Mesothelial cell of epicardium (in vitro differentiated cells): ENCODE measurements at regions not wholly inside any gene's neighbourhood (a gene's known extent, or its start where the extent isn't known, plus 50 kb on each side); places are given as distances from the start of the nearest gene placed in this dataset.
A peak's percentile ranks its signal among the peaks of the same experiment; 100 is the strongest.

Experiments used
- DNase-seq, 2 experiments: peaks; one replicate each; pipeline ENCODE4 v3.0.0; 2021; ENCODE audit warnings: low spot score in 2 of 2; ENCODE audit not compliant: unreplicated experiment in 2 of 2
- H3K27ac Mint-ChIP-seq: 2 replicates; pipeline ENCODE4 v1.8.0; 2021; ENCODE audit warnings: mixed read lengths
- H3K27me3 Mint-ChIP-seq: 2 replicates; pipeline ENCODE4 v1.8.0; 2021; ENCODE audit warnings: low read depth, mixed read lengths
- H3K36me3 Mint-ChIP-seq: 2 replicates; pipeline ENCODE4 v1.8.0; 2021; ENCODE audit warnings: mixed read lengths
- H3K4me1 Mint-ChIP-seq: 2 replicates; pipeline ENCODE4 v1.8.0; 2021; ENCODE audit warnings: mixed read lengths
- H3K4me3 Mint-ChIP-seq: 2 replicates; pipeline ENCODE4 v1.8.0; 2021; ENCODE audit warnings: mild to moderate bottlenecking, moderate library complexity, mixed read lengths
- H3K9me3 Mint-ChIP-seq: 2 replicates; pipeline ENCODE4 v1.8.0; 2021; ENCODE audit warnings: mixed read lengths
- TF ChIP-seq, protein P1 (sequence below): fragments of 200-600 bp; sonication (generic); IDR thresholded peaks from one replicate; pipeline ENCODE4 v1.5.0; 2021; ENCODE audit warnings: antibody characterized with exemption; ENCODE audit not compliant: unreplicated experiment

DNA sequence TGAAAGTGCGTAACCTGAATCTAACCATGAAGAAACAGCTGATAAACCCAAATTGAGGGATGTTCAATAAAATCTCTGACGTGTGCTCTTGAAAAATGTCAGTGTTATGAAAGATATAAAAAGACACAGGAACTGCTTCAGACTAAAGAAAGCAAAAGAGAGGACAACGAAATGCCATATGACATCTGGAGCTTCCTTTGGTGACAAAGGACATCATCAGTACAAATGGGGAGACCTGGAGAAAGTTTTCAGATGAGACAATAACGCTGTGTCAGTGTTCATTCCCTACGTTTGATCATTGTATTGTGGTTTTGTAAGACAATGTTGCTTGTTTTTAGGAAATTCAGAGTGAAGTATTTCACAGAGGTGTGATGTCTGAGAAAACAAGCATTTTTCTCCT, 125.9 kb upstream of the MAP1LC3B2 start:
- H3K27ac Mint-ChIP-seq = peak overlapping the region; percentile 78
- no peaks in the 10 kb centered on the region for H3K27me3 Mint-ChIP-seq
- peaks cover 40% of the 10 kb centered on the region for H3K4me1 Mint-ChIP-seq
- no peaks in the 10 kb centered on the region for H3K9me3 Mint-ChIP-seq
- no peak for DNase-seq
- no peaks in the 10 kb centered on the region for H3K36me3 Mint-ChIP-seq
- no peak overlapping the region for H3K4me3 Mint-ChIP-seq
- TF ChIP-seq, protein P1, sequence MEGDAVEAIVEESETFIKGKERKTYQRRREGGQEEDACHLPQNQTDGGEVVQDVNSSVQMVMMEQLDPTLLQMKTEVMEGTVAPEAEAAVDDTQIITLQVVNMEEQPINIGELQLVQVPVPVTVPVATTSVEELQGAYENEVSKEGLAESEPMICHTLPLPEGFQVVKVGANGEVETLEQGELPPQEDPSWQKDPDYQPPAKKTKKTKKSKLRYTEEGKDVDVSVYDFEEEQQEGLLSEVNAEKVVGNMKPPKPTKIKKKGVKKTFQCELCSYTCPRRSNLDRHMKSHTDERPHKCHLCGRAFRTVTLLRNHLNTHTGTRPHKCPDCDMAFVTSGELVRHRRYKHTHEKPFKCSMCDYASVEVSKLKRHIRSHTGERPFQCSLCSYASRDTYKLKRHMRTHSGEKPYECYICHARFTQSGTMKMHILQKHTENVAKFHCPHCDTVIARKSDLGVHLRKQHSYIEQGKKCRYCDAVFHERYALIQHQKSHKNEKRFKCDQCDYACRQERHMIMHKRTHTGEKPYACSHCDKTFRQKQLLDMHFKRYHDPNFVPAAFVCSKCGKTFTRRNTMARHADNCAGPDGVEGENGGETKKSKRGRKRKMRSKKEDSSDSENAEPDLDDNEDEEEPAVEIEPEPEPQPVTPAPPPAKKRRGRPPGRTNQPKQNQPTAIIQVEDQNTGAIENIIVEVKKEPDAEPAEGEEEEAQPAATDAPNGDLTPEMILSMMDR = no peak

DNA sequence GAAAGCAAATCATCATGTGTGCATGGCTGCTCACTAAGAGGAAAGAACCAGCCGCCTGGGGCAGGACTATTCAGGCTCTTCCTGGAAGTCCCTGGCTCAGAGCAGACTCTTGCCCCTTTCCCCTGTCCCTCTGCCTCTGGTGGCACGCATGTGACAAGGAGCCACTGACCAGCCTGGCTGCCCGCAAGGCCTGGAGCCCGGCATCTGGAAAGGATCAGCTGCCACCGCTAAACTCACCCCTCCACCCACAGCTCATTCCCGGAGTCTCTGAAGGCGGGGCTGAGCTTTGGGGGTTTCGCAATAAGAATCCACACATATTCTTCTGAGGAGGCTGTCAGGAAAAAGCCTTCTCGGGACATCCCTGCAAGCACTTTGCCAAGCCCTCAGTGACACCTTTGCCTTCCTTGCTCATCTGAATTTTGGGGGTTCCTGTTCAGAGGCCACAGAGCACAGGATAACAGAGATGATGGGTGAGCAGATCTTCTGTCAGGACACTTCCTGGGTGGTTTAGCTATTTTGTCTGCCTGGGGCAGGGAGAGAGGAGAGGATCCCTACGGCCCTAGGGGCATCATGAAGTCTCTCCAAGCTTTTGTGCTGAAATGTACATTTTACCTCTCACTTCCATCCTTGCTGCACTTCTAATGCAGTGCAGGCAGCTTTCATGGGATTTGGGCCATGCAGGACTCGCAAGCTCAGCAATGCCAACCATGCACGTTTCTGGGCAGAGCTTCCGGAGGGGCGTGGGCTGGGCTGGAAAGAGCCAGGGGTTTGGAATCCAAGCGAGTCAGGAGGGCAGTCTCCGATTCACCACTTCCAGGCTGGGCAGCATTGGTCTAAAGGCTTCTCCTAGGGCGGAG, 124.8 kb upstream of the MAP1LC3B2 start:
- DNase-seq = peak; percentile 46 to 68
- Mint-ChIP-seq H3K36me3 (no peaks in the 10 kb centered on the region), H3K9me3 (no peaks in the 10 kb centered on the region), H3K27me3 (no peaks in the 10 kb centered on the region), H3K27ac (peak overlapping the region; percentile 90), H3K4me3 (peak overlapping the region; percentile 44), H3K4me1 (peaks cover 34% of the 10 kb centered on the region)
- TF ChIP-seq, protein P1 = no peak

DNA sequence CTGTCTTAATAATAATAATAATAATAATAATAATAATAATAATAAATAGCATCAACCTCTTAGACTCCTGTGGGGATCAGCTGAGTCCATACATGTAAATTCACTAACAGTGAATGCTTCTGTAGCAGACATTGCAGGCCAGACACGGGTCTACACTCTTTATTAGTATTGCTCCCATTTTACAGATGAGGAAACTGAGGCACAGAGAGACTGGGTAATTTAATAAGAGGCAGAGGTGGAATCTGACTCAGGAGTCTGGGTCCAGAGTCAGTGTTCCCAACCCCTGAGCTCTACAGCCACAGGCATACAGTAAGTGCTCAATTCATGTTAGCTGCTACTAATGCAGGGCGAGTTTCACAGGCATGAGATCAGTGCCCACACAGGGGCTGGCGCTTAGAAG, 123.2 kb upstream of the MAP1LC3B2 start:
- Mint-ChIP-seq H3K4me3 (no peak overlapping the region), H3K27ac (no peak overlapping the region)
- DNase-seq = no peak

DNA sequence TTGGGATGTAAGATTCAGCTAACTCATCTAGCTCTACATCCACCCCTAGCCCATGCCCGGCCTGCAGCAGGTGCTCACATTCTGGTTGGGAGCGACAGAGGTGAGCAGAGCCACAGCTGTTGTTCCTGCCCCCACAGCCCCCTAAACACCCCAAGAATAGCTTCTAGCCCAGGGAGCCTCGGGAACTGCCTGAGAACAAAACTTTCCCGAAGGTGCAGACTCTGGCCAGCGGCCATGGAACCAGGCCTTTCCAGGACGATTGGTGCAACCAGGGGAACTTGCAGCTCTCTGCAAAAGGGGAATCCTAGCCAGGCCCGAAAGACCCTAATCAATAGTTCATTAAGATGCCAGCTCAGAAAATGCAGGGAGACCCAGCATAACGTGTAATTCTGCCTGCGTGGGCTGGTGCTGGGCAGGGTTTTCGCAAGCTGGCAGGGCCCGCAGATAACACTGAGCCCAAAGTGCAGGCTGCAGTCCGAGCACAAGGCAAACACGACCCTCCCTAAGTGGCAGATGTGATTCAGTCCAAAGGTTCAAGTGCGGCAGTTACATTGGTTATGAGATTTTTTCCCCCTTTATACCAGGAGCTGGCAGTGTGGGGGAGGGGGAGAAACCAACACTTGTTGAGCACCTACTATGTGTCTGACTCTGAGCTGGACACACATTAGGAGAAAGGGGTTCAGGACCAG, 122.5 kb upstream of the MAP1LC3B2 start:
- peaks cover 24% of the 10 kb centered on the region for H3K4me1 Mint-ChIP-seq

More for the DNA sequence above, 123.2 kb upstream of the MAP1LC3B2 start:
- TF ChIP-seq, protein P1 = no peak
- no peaks in the 10 kb centered on the region for H3K9me3 Mint-ChIP-seq
- peaks cover 27% of the 10 kb centered on the region for H3K4me1 Mint-ChIP-seq
- H3K36me3 Mint-ChIP-seq = no peaks in the 10 kb centered on the region
- no peaks in the 10 kb centered on the region for H3K27me3 Mint-ChIP-seq

DNA sequence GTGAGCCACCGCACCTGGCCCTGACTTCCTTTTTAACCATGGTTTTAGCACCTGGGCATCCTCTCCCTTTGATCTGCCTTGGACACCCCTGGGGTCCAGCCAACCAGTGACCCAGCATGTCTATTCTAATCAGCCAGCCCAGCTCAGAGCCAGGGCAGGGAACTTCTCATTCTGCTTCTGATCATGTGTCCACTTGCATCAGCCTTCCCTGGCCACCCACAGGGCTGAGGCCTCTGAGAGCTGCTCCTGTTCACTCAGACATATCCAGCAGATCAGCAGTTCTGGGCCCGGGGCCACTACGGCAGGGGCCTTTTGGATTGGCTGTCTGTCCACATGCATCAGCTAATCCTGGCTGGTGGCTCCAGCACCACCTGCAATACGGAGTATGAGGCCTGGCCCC, 117.9 kb upstream of the MAP1LC3B2 start:
- DNase-seq = no peak

More for the DNA sequence above, 122.5 kb upstream of the MAP1LC3B2 start:
- TF ChIP-seq, protein P1 = no peak
- Mint-ChIP-seq H3K4me3 (no peak overlapping the region), H3K9me3 (no peaks in the 10 kb centered on the region), H3K36me3 (no peaks in the 10 kb centered on the region), H3K27me3 (no peaks in the 10 kb centered on the region), H3K27ac (peak overlapping the region; percentile 16)
- no peak for DNase-seq

More for the DNA sequence above, 117.9 kb upstream of the MAP1LC3B2 start:
- peaks cover 12% of the 10 kb centered on the region for H3K4me1 Mint-ChIP-seq
- H3K9me3 Mint-ChIP-seq = no peaks in the 10 kb centered on the region
- no peak overlapping the region for H3K27ac Mint-ChIP-seq
- no peaks in the 10 kb centered on the region for H3K27me3 Mint-ChIP-seq
- no peak overlapping the region for H3K4me3 Mint-ChIP-seq
- no peaks in the 10 kb centered on the region for H3K36me3 Mint-ChIP-seq
- TF ChIP-seq, protein P1 = no peak
